Tibial nerve (tissue), 3 donors: ENCODE measurements at regions not wholly inside any gene's neighbourhood (a gene's known extent, or its start where the extent isn't known, plus 50 kb on each side); places are given as distances from the start of the nearest gene placed in this dataset.

ENCODE experiments used
- CTCF ChIP-seq, 5 experiments: fragments of 200-600 bp in 3 of 5; fragments of 450-650 bp in 2 of 5; sonication (generic) in 3 of 5; IDR thresholded peaks; one replicate each; pipeline ENCODE4 v1.5.1; 2016 to 2019; ENCODE audit warnings: antibody characterized with exemption in 5 of 5, mild to moderate bottlenecking in 3 of 5, moderate library complexity in 2 of 5
- POLR2A ChIP-seq, 2 donors: fragments of 450-650 bp; IDR thresholded peaks; one replicate each; pipeline ENCODE4 v1.6.1; 2017; ENCODE audit warnings: antibody characterized with exemption in 2 of 2, mild to moderate bottlenecking in 2 of 2, moderate library complexity in 2 of 2

GRCh38 chr16:13660807-13661206, 259.1 kb upstream of the ERCC4 start:
- TF ChIP-seq CTCF (IDR thresholded peaks at IDR 0.05) (no peak), POLR2A (IDR thresholded peaks at IDR 0.05) (no peak)
